Activated naive CD4-positive, alpha-beta T cell treated with anti-CD3 and anti-CD28 coated beads, Interleukin-2, amount 50 U/mL, for 24 hours (primary cell): ENCODE measurements at regions not wholly inside any gene's neighbourhood (a gene's known extent, or its start where the extent isn't known, plus 50 kb on each side); places are given as distances from the start of the nearest gene placed in this dataset.

Experiments
- H3K27ac Mint-ChIP-seq: one replicate; pipeline ENCODE4 v1.8.0; 2021; ENCODE audit warnings: mild to moderate bottlenecking, mixed read lengths
- H3K27me3 Mint-ChIP-seq: one replicate; pipeline ENCODE4 v1.8.0; 2021; ENCODE audit warnings: mixed read lengths
- H3K36me3 Mint-ChIP-seq: one replicate; pipeline ENCODE4 v1.8.0; 2021; ENCODE audit warnings: mixed read lengths
- H3K4me1 Mint-ChIP-seq: one replicate; pipeline ENCODE4 v1.8.0; 2021; ENCODE audit warnings: mixed read lengths
- H3K4me3 Mint-ChIP-seq: one replicate; pipeline ENCODE4 v1.8.0; 2021; ENCODE audit warnings: mild to moderate bottlenecking, mixed read lengths
- H3K9me3 Mint-ChIP-seq: one replicate; pipeline ENCODE4 v1.8.0; 2021; ENCODE audit warnings: mixed read lengths

- Mint-ChIP-seq H3K36me3 (no peaks in the 10 kb centered on the region), H3K9me3 (no peaks in the 10 kb centered on the region), H3K4me1 (no peaks in the 10 kb centered on the region), H3K27ac (no peak overlapping the region), H3K4me3 (no peak overlapping the region), H3K27me3 (no peaks in the 10 kb centered on the region)
These were observed 1506.5 kb downstream of the TBC1D22A start for GRCh38 chr22:48268771-48269552.

GRCh38 chr22:48268293-48268692, 1505.8 kb downstream of the TBC1D22A start:
- Mint-ChIP-seq H3K27me3 (no peaks in the 10 kb centered on the region), H3K27ac (no peak overlapping the region), H3K9me3 (no peaks in the 10 kb centered on the region), H3K4me1 (no peaks in the 10 kb centered on the region), H3K36me3 (no peaks in the 10 kb centered on the region), H3K4me3 (no peak overlapping the region)

- no peak overlapping the region for H3K27ac Mint-ChIP-seq
- no peaks in the 10 kb centered on the region for H3K36me3 Mint-ChIP-seq
- no peak overlapping the region for H3K4me3 Mint-ChIP-seq
- H3K27me3 Mint-ChIP-seq = no peaks in the 10 kb centered on the region
- no peaks in the 10 kb centered on the region for H3K4me1 Mint-ChIP-seq
- H3K9me3 Mint-ChIP-seq = no peaks in the 10 kb centered on the region
These were observed 1505.2 kb downstream of the TBC1D22A start for GRCh38 chr22:48267681-48268080.

GRCh38 chr22:48265000-48265625, 1502.7 kb downstream of the TBC1D22A start:
- Mint-ChIP-seq H3K27ac (no peak overlapping the region), H3K27me3 (no peaks in the 10 kb centered on the region), H3K9me3 (no peaks in the 10 kb centered on the region), H3K4me1 (no peaks in the 10 kb centered on the region), H3K4me3 (no peak overlapping the region), H3K36me3 (no peaks in the 10 kb centered on the region)

GRCh38 chr22:48264586-48264985, 1502.1 kb downstream of the TBC1D22A start:
- Mint-ChIP-seq H3K9me3 (no peaks in the 10 kb centered on the region), H3K36me3 (no peaks in the 10 kb centered on the region), H3K4me3 (no peak overlapping the region), H3K4me1 (no peaks in the 10 kb centered on the region), H3K27ac (no peak overlapping the region), H3K27me3 (no peaks in the 10 kb centered on the region)

GRCh38 chr22:48263791-48264351, 1501.4 kb downstream of the TBC1D22A start:
- Mint-ChIP-seq H3K27ac (no peak overlapping the region), H3K4me3 (no peak overlapping the region), H3K27me3 (no peaks in the 10 kb centered on the region), H3K4me1 (no peaks in the 10 kb centered on the region), H3K36me3 (no peaks in the 10 kb centered on the region), H3K9me3 (no peaks in the 10 kb centered on the region)

GRCh38 chr22:48263431-48263765, 1500.9 kb downstream of the TBC1D22A start:
- H3K27ac Mint-ChIP-seq = no peak overlapping the region
- H3K27me3 Mint-ChIP-seq = no peaks in the 10 kb centered on the region
- H3K9me3 Mint-ChIP-seq = no peaks in the 10 kb centered on the region
- H3K4me1 Mint-ChIP-seq = no peaks in the 10 kb centered on the region
- no peaks in the 10 kb centered on the region for H3K36me3 Mint-ChIP-seq
- no peak overlapping the region for H3K4me3 Mint-ChIP-seq

- Mint-ChIP-seq H3K27ac (no peak overlapping the region), H3K4me1 (no peaks in the 10 kb centered on the region), H3K36me3 (no peaks in the 10 kb centered on the region), H3K4me3 (no peak overlapping the region), H3K9me3 (no peaks in the 10 kb centered on the region), H3K27me3 (no peaks in the 10 kb centered on the region)
These were observed 1500.4 kb downstream of the TBC1D22A start for GRCh38 chr22:48262596-48263430.

- Mint-ChIP-seq H3K27me3 (no peaks in the 10 kb centered on the region), H3K27ac (no peak overlapping the region), H3K4me1 (no peaks in the 10 kb centered on the region), H3K4me3 (no peak overlapping the region), H3K36me3 (no peaks in the 10 kb centered on the region), H3K9me3 (no peaks in the 10 kb centered on the region)
These were observed 1499.3 kb downstream of the TBC1D22A start for GRCh38 chr22:48261706-48262105.

- no peaks in the 10 kb centered on the region for H3K9me3 Mint-ChIP-seq
- H3K36me3 Mint-ChIP-seq = no peaks in the 10 kb centered on the region
- H3K27ac Mint-ChIP-seq = no peak overlapping the region
- no peaks in the 10 kb centered on the region for H3K4me1 Mint-ChIP-seq
- no peaks in the 10 kb centered on the region for H3K27me3 Mint-ChIP-seq
- H3K4me3 Mint-ChIP-seq = no peak overlapping the region
These were observed 1498.7 kb downstream of the TBC1D22A start for GRCh38 chr22:48261048-48261621.

- Mint-ChIP-seq H3K27ac (no peak overlapping the region), H3K9me3 (no peaks in the 10 kb centered on the region), H3K4me1 (no peaks in the 10 kb centered on the region)
These were observed 1497.7 kb downstream of the TBC1D22A start for GRCh38 chr22:48259991-48260670.

GRCh38 chr22:48258811-48259210, 1496.4 kb downstream of the TBC1D22A start:
- H3K27me3 Mint-ChIP-seq = peaks cover 2% of the 10 kb centered on the region
- no peak overlapping the region for H3K27ac Mint-ChIP-seq
- H3K4me1 Mint-ChIP-seq = no peaks in the 10 kb centered on the region
- no peaks in the 10 kb centered on the region for H3K36me3 Mint-ChIP-seq
- no peaks in the 10 kb centered on the region for H3K9me3 Mint-ChIP-seq
- H3K4me3 Mint-ChIP-seq = no peak overlapping the region

More at GRCh38 chr22:48259991-48260670, 1497.7 kb downstream of the TBC1D22A start:
- no peaks in the 10 kb centered on the region for H3K36me3 Mint-ChIP-seq
- no peaks in the 10 kb centered on the region for H3K27me3 Mint-ChIP-seq
- H3K4me3 Mint-ChIP-seq = no peak overlapping the region

GRCh38 chr22:48258064-48258701, 1495.7 kb downstream of the TBC1D22A start:
- Mint-ChIP-seq H3K27ac (no peak overlapping the region), H3K36me3 (no peaks in the 10 kb centered on the region), H3K9me3 (no peaks in the 10 kb centered on the region), H3K4me1 (no peaks in the 10 kb centered on the region), H3K27me3 (peaks cover 4% of the 10 kb centered on the region), H3K4me3 (no peak overlapping the region)

GRCh38 chr22:48257685-48258055, 1495.2 kb downstream of the TBC1D22A start:
- Mint-ChIP-seq H3K36me3 (no peaks in the 10 kb centered on the region), H3K27me3 (peaks cover 4% of the 10 kb centered on the region), H3K4me1 (no peaks in the 10 kb centered on the region), H3K9me3 (no peaks in the 10 kb centered on the region), H3K4me3 (no peak overlapping the region), H3K27ac (no peak overlapping the region)
